H9 (cell line): ENCODE measurements at regions not wholly inside any gene's neighbourhood (a gene's known extent, or its start where the extent isn't known, plus 50 kb on each side); places are given as distances from the start of the nearest gene placed in this dataset.

Source experiments
- DNase-seq: peaks from one replicate; pipeline ENCODE4 v3.0.0-alpha.2; 2017
- H2AFZ ChIP-seq: one replicate; pipeline ENCODE4 v1.6.1; 2013; ENCODE audit warnings: mild to moderate bottlenecking, low read length, control low read depth, moderate library complexity
- H2AK5ac ChIP-seq: 2 replicates; pipeline ENCODE4 v1.6.1; 2013; ENCODE audit warnings: low read length, control low read depth, mixed read lengths; ENCODE audit not compliant: insufficient read length
- H2BK120ac ChIP-seq: one replicate; pipeline ENCODE4 v1.6.1; 2013; ENCODE audit warnings: low read depth, mild to moderate bottlenecking, low read length, control low read depth, inconsistent platforms; ENCODE audit not compliant: poor library complexity, severe bottlenecking
- H2BK12ac ChIP-seq: 2 replicates; pipeline ENCODE4 v1.6.1; 2013; ENCODE audit warnings: low read length, control low read depth, mixed read lengths, low read depth; ENCODE audit not compliant: insufficient read length
- H2BK15ac ChIP-seq: 2 replicates; pipeline ENCODE4 v1.6.1; 2013; ENCODE audit warnings: low read depth, low read length, control low read depth
- H2BK20ac ChIP-seq: one replicate; pipeline ENCODE4 v1.6.1; 2013; ENCODE audit warnings: low read depth, mild to moderate bottlenecking, low read length, control low read depth, inconsistent platforms; ENCODE audit not compliant: poor library complexity, severe bottlenecking
- H2BK5ac ChIP-seq: 2 replicates; pipeline ENCODE4 v1.6.1; 2013; ENCODE audit warnings: low read length, control low read depth, mixed read lengths; ENCODE audit not compliant: insufficient read length
- H3K14ac ChIP-seq: 2 replicates; pipeline ENCODE4 v1.6.1; 2013; ENCODE audit warnings: low read length, control low read depth; ENCODE audit not compliant: insufficient read depth
- H3K18ac ChIP-seq: 2 replicates; pipeline ENCODE4 v1.6.1; 2013; ENCODE audit warnings: low read depth, mild to moderate bottlenecking, mixed read lengths, low read length, control low read depth; ENCODE audit not compliant: insufficient read length
- H3K23ac ChIP-seq: 2 replicates; pipeline ENCODE4 v1.6.1; 2013; ENCODE audit warnings: low read length, control low read depth, mixed read lengths, low read depth; ENCODE audit not compliant: insufficient read length
- H3K23me2 ChIP-seq: 2 replicates; pipeline ENCODE4 v1.6.1; 2013; ENCODE audit warnings: low read depth, mild to moderate bottlenecking, mixed read lengths, low read length, control low read depth; ENCODE audit not compliant: insufficient read length, poor library complexity, severe bottlenecking
- H3K27ac ChIP-seq: 2 replicates; pipeline ENCODE4 v1.5.1; 2013; ENCODE audit warnings: low read length, control low read depth, mixed read lengths, low read depth; ENCODE audit not compliant: insufficient read length
- H3K27me3 ChIP-seq: 2 replicates; pipeline ENCODE4 v1.6.1; 2013; ENCODE audit warnings: low read length, control low read depth, inconsistent platforms; ENCODE audit not compliant: insufficient read depth
- H3K4ac ChIP-seq: 2 replicates; pipeline ENCODE4 v1.6.1; 2013; ENCODE audit warnings: low read depth, mild to moderate bottlenecking, control low read depth, inconsistent platforms, low read length, moderate library complexity
- H3K4me1 ChIP-seq: 2 replicates; pipeline ENCODE4 v1.6.1; 2013; ENCODE audit warnings: low read length, control low read depth, inconsistent platforms; ENCODE audit not compliant: insufficient read depth
- H3K4me2 ChIP-seq: 2 replicates; pipeline ENCODE4 v1.6.1; 2013; ENCODE audit warnings: low read length, control low read depth, mixed read lengths; ENCODE audit not compliant: insufficient read length, insufficient read depth
- H3K56ac ChIP-seq: 2 replicates; pipeline ENCODE4 v1.6.1; 2013; ENCODE audit warnings: low read depth, mild to moderate bottlenecking, mixed read lengths, low read length, control low read depth; ENCODE audit not compliant: insufficient read length
- H3K79me1 ChIP-seq: 2 replicates; pipeline ENCODE4 v1.6.1; 2013; ENCODE audit warnings: low read depth, mild to moderate bottlenecking, moderate library complexity, low read length, control low read depth, inconsistent platforms; ENCODE audit not compliant: insufficient read depth, poor library complexity, severe bottlenecking
- H3K79me2 ChIP-seq: 2 replicates; pipeline ENCODE4 v1.6.1; 2013; ENCODE audit warnings: low read length, control low read depth, inconsistent platforms; ENCODE audit not compliant: insufficient read depth
- H3K9ac ChIP-seq: 2 replicates; pipeline ENCODE4 v1.6.1; 2013; ENCODE audit warnings: low read length, control low read depth, mixed read lengths; ENCODE audit not compliant: insufficient read length; ENCODE audit errors: extremely low read depth
- H3K9me3 ChIP-seq: one replicate; pipeline ENCODE4 v1.6.1; 2013; ENCODE audit warnings: low read depth, low read length, inconsistent platforms; ENCODE audit not compliant: control insufficient read depth
- H3T11ph ChIP-seq: one replicate; pipeline ENCODE4 v1.6.1; 2013; ENCODE audit warnings: mild to moderate bottlenecking, low read length, control low read depth, inconsistent platforms
- H4K20me1 ChIP-seq: one replicate; pipeline ENCODE4 v1.6.1; 2013; ENCODE audit not compliant: control insufficient read depth, insufficient read length, insufficient read depth
- H4K5ac ChIP-seq: 2 replicates; pipeline ENCODE4 v1.6.1; 2013; ENCODE audit warnings: low read depth, mild to moderate bottlenecking, mixed read lengths, low read length, control low read depth; ENCODE audit not compliant: insufficient read length
- H4K8ac ChIP-seq: replicated peaks from 2 replicates; pipeline ENCODE4 v1.6.1; 2013; ENCODE audit warnings: low read length, control low read depth, mixed read lengths, low read depth; ENCODE audit not compliant: insufficient read length
- H4K91ac ChIP-seq: 2 replicates; pipeline ENCODE4 v1.6.1; 2013; ENCODE audit warnings: low read depth, mild to moderate bottlenecking, moderate library complexity, mixed read lengths, low read length, control low read depth; ENCODE audit not compliant: insufficient read length
- H3K27ac Mint-ChIP-seq, 3 experiments: 2 replicates in 2 of 3; 3 replicates in 1 of 3; pipeline ENCODE4 v1.8.0; 2020 to 2021; ENCODE audit warnings: mixed read lengths in 3 of 3, mild to moderate bottlenecking in 1 of 3, moderate library complexity in 1 of 3
- H3K27me3 Mint-ChIP-seq: 2 replicates; pipeline ENCODE4 v1.8.0; 2021; ENCODE audit warnings: low read depth, mild to moderate bottlenecking, moderate library complexity, mixed read lengths
- H3K36me3 Mint-ChIP-seq, 3 experiments: 2 replicates in 2 of 3; 3 replicates in 1 of 3; pipeline ENCODE4 v1.8.0; 2020 to 2021; ENCODE audit warnings: low read depth in 3 of 3, mixed read lengths in 3 of 3; ENCODE audit not compliant: insufficient read depth in 1 of 3
- H3K4me1 Mint-ChIP-seq, 2 experiments: 2 replicates each; pipeline ENCODE4 v1.8.0; 2020; ENCODE audit warnings: mixed read lengths in 2 of 2
- H3K4me3 Mint-ChIP-seq, 2 experiments: 2 replicates in 1 of 2; 3 replicates in 1 of 2; pipeline ENCODE4 v1.8.0; 2020 to 2021; ENCODE audit warnings: mild to moderate bottlenecking in 2 of 2, mixed read lengths in 2 of 2, moderate library complexity in 1 of 2
- H3K9me3 Mint-ChIP-seq, 2 experiments: 2 replicates in 1 of 2; 3 replicates in 1 of 2; pipeline ENCODE4 v1.8.0; 2020; ENCODE audit warnings: mild to moderate bottlenecking in 2 of 2, mixed read lengths in 2 of 2, moderate library complexity in 1 of 2
- CTCF ChIP-seq: fragments of 200-600 bp; sonication (generic); conservative IDR thresholded peaks from 3 replicates; pipeline ENCODE4 v1.8.0; 2021; ENCODE audit warnings: antibody characterized with exemption, mild to moderate bottlenecking
- WGBS: extraction: QIAGEN DNeasy Blood & Tissue Kit; methylation state at CpG from one replicate; pipeline ENCODE4 v1.1.7; 2013; ENCODE audit warnings: missing lambda C conversion rate, low lambda C conversion rate, mixed read lengths; ENCODE audit not compliant: insufficient read length; ENCODE audit errors: extremely low coverage; 5-methylcytosine and 5-hydroxymethylcytosine counted together

DNA sequence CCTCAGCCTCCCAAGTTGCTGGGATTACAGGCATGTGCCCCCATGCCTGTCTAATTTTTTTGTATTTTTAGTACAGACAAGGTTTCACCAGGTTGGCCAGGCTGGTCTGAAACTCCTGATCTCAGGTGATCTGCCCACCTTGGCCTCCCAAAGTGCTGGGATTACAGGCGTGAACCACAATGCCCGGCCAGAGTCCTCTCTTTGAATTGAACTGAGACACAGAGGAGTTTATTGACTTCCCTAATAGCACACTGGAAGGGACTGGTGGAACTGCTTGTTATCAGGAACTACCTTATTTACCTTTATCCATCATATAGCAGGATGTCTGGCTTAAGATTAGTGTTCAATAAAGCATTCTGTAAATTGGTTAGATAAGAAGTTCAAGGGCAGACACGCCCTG lies 613.8 kb downstream of the EFNB2 start:
- H3K27me3 Mint-ChIP-seq: peaks cover 2% of the 10 kb centered on the region
- Histone ChIP-seq H4K91ac (no peak overlapping the region), H2BK120ac (no peak overlapping the region), H3K4ac (no peak overlapping the region), H3K9ac (no peak overlapping the region), H2BK5ac (no peak overlapping the region), H3K23ac (no peak overlapping the region), H3K18ac (no peak overlapping the region), H3T11ph (no peak overlapping the region), H3K79me2 (no peaks in the 10 kb centered on the region), H2BK12ac (no peak overlapping the region), H2AK5ac (no peak overlapping the region), H3K79me1 (no peaks in the 10 kb centered on the region), H3K27me3 (no peaks in the 10 kb centered on the region; the same call in 1 of the 2 replicates), H3K27ac (no peak overlapping the region), H3K23me2 (no peaks in the 10 kb centered on the region), H2AFZ (no peak overlapping the region), H3K4me2 (no peak overlapping the region), H3K9me3 (no peaks in the 10 kb centered on the region), H2BK20ac (no peak overlapping the region), H3K4me1 (no peaks in the 10 kb centered on the region; the same call in 1 of the 2 replicates), H4K5ac (no peak overlapping the region), H4K8ac (no peak overlapping the region), H2BK15ac (no peak overlapping the region), H3K14ac (no peak overlapping the region), H4K20me1 (no peaks in the 10 kb centered on the region), H3K56ac (no peak overlapping the region)
- DNase-seq: no peak
- no peak for TF ChIP-seq CTCF
- no peaks in the 10 kb centered on the region for H3K36me3 Mint-ChIP-seq
- no peaks in the 10 kb centered on the region; a peak in 2 of 5 replicates for H3K9me3 Mint-ChIP-seq
- peaks cover 25% of the 10 kb centered on the region in 2 experiments for H3K4me1 Mint-ChIP-seq
- H3K4me3 Mint-ChIP-seq: no peak overlapping the region
- no CpG with 5 or more reads among the region's 3 CpGs for WGBS
- H3K27ac Mint-ChIP-seq: no peak overlapping the region
